GM10248 (cell line): ENCODE measurements at regions not wholly inside any gene's neighbourhood (a gene's known extent, or its start where the extent isn't known, plus 50 kb on each side); places are given as distances from the start of the nearest gene placed in this dataset.
"Not testable (repeated sequence)": the region's sequence is repeated elsewhere in the genome, so short reads cannot be mapped to it uniquely, and the experiment has no call there.

ENCODE experiments used
- CTCF ChIA-PET: fragments of 300-600 bp; sonication (Branson Sonifier 250); formaldehyde crosslinking; extraction: SDS; loops from one replicate; lab custom pipeline; 2021; ENCODE audit warnings: antibody characterized with exemption; lab: Yijun Ruan, JAX
- POLR2A ChIA-PET: fragments of 350-650 bp; sonication (Branson Sonifier 250); formaldehyde crosslinking; extraction: SDS; loops from one replicate; lab custom pipeline; 2020; ENCODE audit warnings: antibody characterized with exemption; lab: Yijun Ruan, JAX
- DNase-seq: peaks from one replicate; pipeline ENCODE4 v3.0.0; 2012; ENCODE audit errors: extremely low spot score
- CTCF ChIP-seq: IDR thresholded peaks from 2 replicates; pipeline ENCODE4 v1.5.1; 2012; ENCODE audit warnings: mild to moderate bottlenecking, low read depth; ENCODE audit errors: extremely low read depth, missing control alignments, control extremely low read depth

GRCh38 chr1:67495327-67495726 lies 65.1 kb upstream of the SERBP1 start:
- ChIA-PET POLR2A (no interaction called here), CTCF (interaction anchor here (0.6 to 4.2 kb wide), 7 partner anchors 10 to 311 kb away, joined by 3 to 21 read pairs (median 5); no protein-coding TSS in a partner anchor)
- no peak for DNase-seq
- no peak for TF ChIP-seq CTCF

- CTCF ChIA-PET = interaction anchor here (1.1 to 4.2 kb wide), 6 partner anchors 13 to 284 kb away, joined by 3 to 21 read pairs (median 6); no protein-coding TSS in a partner anchor
- no peak for TF ChIP-seq CTCF
- POLR2A ChIA-PET = interaction anchor here (0.6 kb wide), 1 partner anchor 136 kb away, joined by 5 read pairs; no protein-coding TSS in a partner anchor
- DNase-seq = no peak
Measured at GRCh38 chr1:67496329-67496728, 66.1 kb upstream of the SERBP1 start.

- ChIA-PET CTCF (interaction anchor here (0.7 to 5.8 kb wide), 79 partner anchors 9 to 1098 kb away, joined by 3 to 144 read pairs (median 4); partner anchors contain the start of gene SERBP1), POLR2A (no interaction called here)
- DNase-seq = peak; percentile 93
- TF ChIP-seq CTCF = peak; percentile 98
Measured at GRCh38 chr1:67500413-67500959, 70.3 kb upstream of the SERBP1 start.

- ChIA-PET POLR2A (no interaction called here), CTCF (interaction anchor here (1.3 to 5.8 kb wide), 3 partner anchors 17 to 290 kb away, joined by 3 to 144 read pairs (median 142); no protein-coding TSS in a partner anchor)
- no peak for DNase-seq
- no peak for TF ChIP-seq CTCF
Measured at GRCh38 chr1:67503974-67504373, 73.8 kb upstream of the SERBP1 start.

GRCh38 chr1:67513392-67514294 lies 83.4 kb upstream of the SERBP1 start:
- POLR2A ChIA-PET, DNase-seq: not testable (repeated sequence)
- CTCF ChIA-PET = interaction anchor here (2.0 to 6.6 kb wide), 2 partner anchors 13 kb away, joined by 8 to 39 read pairs; no protein-coding TSS in a partner anchor

- ChIA-PET CTCF (interaction anchor here (6.6 kb wide), 1 partner anchor 14 kb away, joined by 39 read pairs; no protein-coding TSS in a partner anchor), POLR2A (no interaction called here)
- no peak for TF ChIP-seq CTCF
- no peak for DNase-seq
Measured at GRCh38 chr1:67514300-67514699, 84.1 kb upstream of the SERBP1 start.

- TF ChIP-seq CTCF = no peak
- ChIA-PET POLR2A (no interaction called here), CTCF (interaction anchor here (6.6 kb wide), 1 partner anchor 14 kb away, joined by 39 read pairs; no protein-coding TSS in a partner anchor)
- DNase-seq = no peak
Measured at GRCh38 chr1:67514786-67515185, 84.6 kb upstream of the SERBP1 start.
